ENCODE measurements at regions not wholly inside any gene's neighbourhood (a gene's known extent, or its start where the extent isn't known, plus 50 kb on each side); places are given as distances from the start of the nearest gene placed in this dataset.

- TF ChIP-seq EP300 (IDR thresholded peaks at IDR 0.05), result no peak
- TF ChIP-seq POLR2A (IDR thresholded peaks at IDR 0.05; ENCODE audit: low read depth), result no peak
- TF ChIP-seq CTCF (IDR thresholded peaks at IDR 0.05), result no peak
Observed at GRCh38 chr14:101115652-101116051, 212.1 kb upstream of the RTL1 start.
